Testis (tissue), 2 donors: ENCODE measurements at regions not wholly inside any gene's neighbourhood (a gene's known extent, or its start where the extent isn't known, plus 50 kb on each side); places are given as distances from the start of the nearest gene placed in this dataset.

ENCODE experiments used
- DNase-seq: peaks from one replicate; pipeline ENCODE4 v3.0.0-alpha.2; 2019
- H3K27ac ChIP-seq, 2 donors: fragments of 200-600 bp; sonication (generic); one replicate each; pipeline ENCODE4 v1.5.1; 2019
- H3K27me3 ChIP-seq: fragments of 200-600 bp; sonication (generic); one replicate; pipeline ENCODE4 v1.5.1; 2019
- H3K36me3 ChIP-seq: fragments of 200-600 bp; sonication (generic); one replicate; pipeline ENCODE4 v1.5.1; 2017; ENCODE audit warnings: low read depth; ENCODE audit errors: missing control alignments
- H3K4me1 ChIP-seq: fragments of 200-600 bp; sonication (generic); one replicate; pipeline ENCODE4 v1.5.1; 2019
- H3K4me3 ChIP-seq, 2 donors: fragments of 200-600 bp; sonication (generic); one replicate each; pipeline ENCODE4 v1.5.1; 2017 to 2019
- H3K9me3 ChIP-seq: fragments of 200-600 bp; sonication (generic); one replicate; pipeline ENCODE4 v1.5.1; 2017
- CTCF ChIP-seq, 3 experiments: fragments of 450-650 bp in 2 of 3; fragments of 200-600 bp in 1 of 3; sonication (generic) in 1 of 3; IDR thresholded peaks; one replicate each; pipeline ENCODE4 v1.5.1; 2016 to 2019; ENCODE audit warnings: antibody characterized with exemption in 3 of 3, mild to moderate bottlenecking in 2 of 3, moderate library complexity in 1 of 3
- POLR2A ChIP-seq: fragments of 450-650 bp; IDR thresholded peaks from one replicate; pipeline ENCODE4 v1.6.1; 2017; ENCODE audit warnings: antibody characterized with exemption, mild to moderate bottlenecking, moderate library complexity
- WGBS, 2 donors: methylation state at CpG; one replicate each; pipeline ENCODE4 v1.1.5; 2018; 5-methylcytosine and 5-hydroxymethylcytosine counted together
- intact Hi-C: fragments of 100-400 bp; cut with DNase I; formaldehyde crosslinking; loops from one replicate; pipeline ENCODE4 v1.15.1; 2023; ENCODE audit warnings: low total_unique reads

- H3K4me3 ChIP-seq: no peak overlapping the region
- WGBS, 2 donors: 91 to 93% methylated on average over 4 of the region's 4 CpGs
Measured at GRCh38 chr20:40434122-40434521, 254.9 kb downstream of the MAFB start.

GRCh38 chr20:40433341-40433861 lies 255.6 kb downstream of the MAFB start:
- TF ChIP-seq POLR2A (no peak), CTCF (IDR thresholded peaks at IDR 0.05) (no peak)
- intact Hi-C loops: no loop called here
- H3K36me3 ChIP-seq: no peaks in the 10 kb centered on the region
- no peak overlapping the region for H3K27ac ChIP-seq
- H3K4me3 ChIP-seq: no peak overlapping the region
- WGBS, 2 donors: 88% methylated on average over 8 of the region's 8 CpGs
- DNase-seq: no peak
- H3K9me3 ChIP-seq: no peaks in the 10 kb centered on the region
- no peaks in the 10 kb centered on the region for H3K27me3 ChIP-seq
- H3K4me1 ChIP-seq: no peaks in the 10 kb centered on the region

More at GRCh38 chr20:40434122-40434521, 254.9 kb downstream of the MAFB start:
- no peak for DNase-seq
- H3K9me3 ChIP-seq: no peaks in the 10 kb centered on the region
- H3K27ac ChIP-seq: no peak overlapping the region
- no peaks in the 10 kb centered on the region for H3K36me3 ChIP-seq
- no peaks in the 10 kb centered on the region for H3K27me3 ChIP-seq
- no peaks in the 10 kb centered on the region for H3K4me1 ChIP-seq
- TF ChIP-seq CTCF (IDR thresholded peaks at IDR 0.05): no peak
- no peak for TF ChIP-seq POLR2A
- intact Hi-C loops: no loop called here

- no peaks in the 10 kb centered on the region for H3K27me3 ChIP-seq
- H3K4me1 ChIP-seq: no peaks in the 10 kb centered on the region
- no peak for TF ChIP-seq POLR2A
- no peak for TF ChIP-seq CTCF (IDR thresholded peaks at IDR 0.05)
- DNase-seq: no peak
- 78 to 88% methylated on average over 3 of the region's 3 CpGs for WGBS, 2 donors
- no peaks in the 10 kb centered on the region for H3K36me3 ChIP-seq
- no peak overlapping the region for H3K27ac ChIP-seq
- H3K4me3 ChIP-seq: no peak overlapping the region
- intact Hi-C loops: no loop called here
- H3K9me3 ChIP-seq: no peaks in the 10 kb centered on the region
Measured at GRCh38 chr20:40431611-40432010, 257.4 kb downstream of the MAFB start.

GRCh38 chr20:40431112-40431511 lies 257.9 kb downstream of the MAFB start:
- no peak for DNase-seq
- Histone ChIP-seq H3K27me3 (no peaks in the 10 kb centered on the region), H3K9me3 (no peaks in the 10 kb centered on the region), H3K4me1 (no peaks in the 10 kb centered on the region), H3K4me3 (no peak overlapping the region), H3K36me3 (no peaks in the 10 kb centered on the region), H3K27ac (no peak overlapping the region)
- WGBS, 2 donors: 87 to 92% methylated on average over 4 of the region's 4 CpGs
- TF ChIP-seq POLR2A (no peak), CTCF (IDR thresholded peaks at IDR 0.05) (no peak)
- intact Hi-C loops: no loop called here

- H3K27me3 ChIP-seq: no peaks in the 10 kb centered on the region
- DNase-seq: no peak
- H3K4me3 ChIP-seq: no peak overlapping the region
- TF ChIP-seq CTCF (IDR thresholded peaks at IDR 0.05) (no peak), POLR2A (no peak)
- H3K4me1 ChIP-seq: no peaks in the 10 kb centered on the region
- intact Hi-C loops: no loop called here
- 75 to 84% methylated on average over 4 of the region's 4 CpGs for WGBS, 2 donors
- no peaks in the 10 kb centered on the region for H3K36me3 ChIP-seq
- H3K9me3 ChIP-seq: no peaks in the 10 kb centered on the region
- no peak overlapping the region for H3K27ac ChIP-seq
Measured at GRCh38 chr20:40427026-40427425, 262.0 kb downstream of the MAFB start.
